Keratinocyte (primary cell): ENCODE measurements at regions not wholly inside any gene's neighbourhood (a gene's known extent, or its start where the extent isn't known, plus 50 kb on each side); places are given as distances from the start of the nearest gene placed in this dataset.

ENCODE experiments used
- EZH2 ChIP-seq: IDR thresholded peaks from one replicate; pipeline ENCODE4 v1.6.1; 2012; ENCODE audit warnings: inconsistent platforms, mild to moderate bottlenecking, low read length, moderate library complexity
- TF ChIP-seq, protein P1 (sequence below), 3 experiments: IDR thresholded peaks in 1 of 3; conservative IDR thresholded peaks in 1 of 3; optimal IDR thresholded peaks in 1 of 3; 2 replicates in 2 of 3; 3 replicates in 1 of 3; pipeline versions ENCODE3 to v1.5.1; 2011; ENCODE audit warnings: low read length in 3 of 3, mild to moderate bottlenecking in 3 of 3, moderate library complexity in 2 of 3, control low read depth in 1 of 3, inconsistent platforms in 1 of 3; ENCODE audit not compliant: insufficient read depth in 2 of 3; ENCODE audit errors: extremely low read depth in 1 of 3

DNA sequence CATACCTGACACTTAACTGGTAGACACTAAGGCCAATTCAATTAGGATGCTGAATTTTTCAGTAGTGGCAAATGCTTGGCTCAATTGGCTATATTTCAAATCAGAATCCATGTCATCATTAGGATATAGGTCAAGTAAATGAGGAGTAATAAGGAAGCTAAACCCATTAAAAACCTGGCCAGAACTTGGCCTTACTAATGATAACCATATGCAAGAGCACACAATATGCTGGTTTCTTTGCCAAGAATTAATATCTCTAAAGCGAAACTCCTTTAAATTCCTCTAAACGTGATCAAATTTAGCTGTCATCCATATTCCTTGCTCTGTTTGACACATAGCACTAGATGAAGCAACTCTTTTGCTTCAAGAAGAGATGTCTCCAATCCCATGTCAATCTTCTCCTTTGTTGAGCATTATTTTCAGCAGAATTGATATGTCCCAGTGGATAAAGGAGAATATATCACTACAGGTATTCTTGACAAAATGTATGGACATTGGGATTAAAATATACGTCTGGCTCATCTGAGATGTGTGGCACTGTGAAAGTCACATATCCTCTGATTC is 206.1 kb upstream of the ANKRD50 start:
- TF ChIP-seq, protein P1, sequence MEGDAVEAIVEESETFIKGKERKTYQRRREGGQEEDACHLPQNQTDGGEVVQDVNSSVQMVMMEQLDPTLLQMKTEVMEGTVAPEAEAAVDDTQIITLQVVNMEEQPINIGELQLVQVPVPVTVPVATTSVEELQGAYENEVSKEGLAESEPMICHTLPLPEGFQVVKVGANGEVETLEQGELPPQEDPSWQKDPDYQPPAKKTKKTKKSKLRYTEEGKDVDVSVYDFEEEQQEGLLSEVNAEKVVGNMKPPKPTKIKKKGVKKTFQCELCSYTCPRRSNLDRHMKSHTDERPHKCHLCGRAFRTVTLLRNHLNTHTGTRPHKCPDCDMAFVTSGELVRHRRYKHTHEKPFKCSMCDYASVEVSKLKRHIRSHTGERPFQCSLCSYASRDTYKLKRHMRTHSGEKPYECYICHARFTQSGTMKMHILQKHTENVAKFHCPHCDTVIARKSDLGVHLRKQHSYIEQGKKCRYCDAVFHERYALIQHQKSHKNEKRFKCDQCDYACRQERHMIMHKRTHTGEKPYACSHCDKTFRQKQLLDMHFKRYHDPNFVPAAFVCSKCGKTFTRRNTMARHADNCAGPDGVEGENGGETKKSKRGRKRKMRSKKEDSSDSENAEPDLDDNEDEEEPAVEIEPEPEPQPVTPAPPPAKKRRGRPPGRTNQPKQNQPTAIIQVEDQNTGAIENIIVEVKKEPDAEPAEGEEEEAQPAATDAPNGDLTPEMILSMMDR (optimal IDR thresholded peaks at IDR 0.05 in 1 of 3, IDR thresholded peaks at IDR 0.05 in 1 of 3, conservative IDR thresholded peaks at IDR 0.05 in 1 of 3; ENCODE audit: extremely low read depth in 1 of 3, insufficient read depth in 2 of 3, low read length in 3 of 3), result no peak
- no peak for TF ChIP-seq EZH2
